K562 (cell line): ENCODE measurements at regions not wholly inside any gene's neighbourhood (a gene's known extent, or its start where the extent isn't known, plus 50 kb on each side); places are given as distances from the start of the nearest gene placed in this dataset.
A peak's percentile ranks its signal among the peaks of the same experiment; 100 is the strongest.

Source experiments
- BRF1 ChIP-seq: IDR thresholded peaks from 3 replicates; pipeline ENCODE4 v1.6.1; 2011; ENCODE audit warnings: borderline replicate concordance, mild to moderate bottlenecking; ENCODE audit not compliant: insufficient read length; ENCODE audit errors: extremely low read depth
- CBX8 ChIP-seq: fragments of 200-600 bp; sonication (generic); IDR thresholded peaks from 2 replicates; pipeline ENCODE4 v1.6.1; 2012; ENCODE audit warnings: borderline replicate concordance, mixed run types, low read depth, mild to moderate bottlenecking, moderate library complexity, mixed read lengths, low read length, control low read depth, inconsistent platforms; ENCODE audit not compliant: poor library complexity, severe bottlenecking; ENCODE audit errors: extremely low read depth
- CHD1 ChIP-seq: fragments of 200-600 bp; sonication (generic); IDR thresholded peaks from one replicate; pipeline ENCODE4 v1.6.1; 2012; ENCODE audit warnings: mild to moderate bottlenecking, moderate library complexity, low read length, inconsistent platforms
- ESRRB ChIP-seq: fragments of 250-450 bp; sonication (Bioruptor Pico); IDR thresholded peaks from 2 replicates; pipeline ENCODE4 v1.5.0; 2020; ENCODE audit warnings: mild to moderate bottlenecking, moderate library complexity, borderline replicate concordance
- ETV5 ChIP-seq: sonication (generic); formaldehyde crosslinking; IDR thresholded peaks from 2 replicates; pipeline ENCODE4 v1.4.0; 2020; ENCODE audit warnings: low read depth, mild to moderate bottlenecking, missing genetic modification reagents
- FOXK1 ChIP-seq: sonication (generic); formaldehyde crosslinking; IDR thresholded peaks from 2 replicates; pipeline ENCODE4 v1.8.0; 2022; ENCODE audit warnings: missing genetic modification reagents, mild to moderate bottlenecking, borderline replicate concordance
- HCFC1 ChIP-seq: IDR thresholded peaks from 2 replicates; pipeline ENCODE4 v1.6.1; 2012; ENCODE audit warnings: low read depth, low read length, improper control_type of control experiment
- ILF3 ChIP-seq: fragments of 450-650 bp; IDR thresholded peaks from 2 replicates; pipeline ENCODE4 v1.6.1; 2018; ENCODE audit warnings: antibody characterized with exemption, mild to moderate bottlenecking, moderate library complexity, borderline replicate concordance
- JUNB ChIP-seq: fragments of 450-650 bp; formaldehyde crosslinking; conservative IDR thresholded peaks from 2 replicates; pipeline ENCODE4 v1.4.0; 2020; ENCODE audit warnings: mild to moderate bottlenecking
- MXI1 ChIP-seq: IDR thresholded peaks from 2 replicates; pipeline ENCODE4 v1.6.1; 2011; ENCODE audit warnings: low read depth, mild to moderate bottlenecking, improper control_type of control experiment, low read length
- NRF1 ChIP-seq, 2 experiments: fragments of 450-650 bp; IDR thresholded peaks in 1 of 2; conservative IDR thresholded peaks in 1 of 2; 2 replicates each; pipeline ENCODE4 v1.6.1; 2014; ENCODE audit warnings: mild to moderate bottlenecking in 2 of 2
- PHB2 ChIP-seq: fragments of 450-650 bp; IDR thresholded peaks from 2 replicates; pipeline ENCODE4 v1.6.1; 2017; ENCODE audit warnings: low read depth
- RBM14 ChIP-seq: fragments of 200-400 bp; formaldehyde crosslinking; IDR thresholded peaks from 2 replicates; pipeline ENCODE4 v1.6.1; 2018; ENCODE audit warnings: low read depth, mild to moderate bottlenecking, low read length, moderate library complexity, borderline replicate concordance; ENCODE audit not compliant: insufficient read depth
- SAFB ChIP-seq: fragments of 200-400 bp; formaldehyde crosslinking; IDR thresholded peaks from 2 replicates; pipeline ENCODE4 v1.6.1; 2017; ENCODE audit warnings: low read depth, low read length, borderline replicate concordance
- SIN3A ChIP-seq, 2 experiments: fragments of 150-350 bp in 1 of 2; IDR thresholded peaks; 2 replicates each; pipeline ENCODE4 v1.6.1; 2011 to 2016; ENCODE audit warnings: borderline replicate concordance in 2 of 2, low read depth in 2 of 2, low read length in 2 of 2, mild to moderate bottlenecking in 2 of 2, moderate library complexity in 2 of 2; ENCODE audit not compliant: control insufficient read depth in 1 of 2
- SREBF2 ChIP-seq: sonication (generic); formaldehyde crosslinking; IDR thresholded peaks from 2 replicates; pipeline ENCODE4 v1.4.0; 2020; ENCODE audit warnings: mild to moderate bottlenecking, missing genetic modification reagents
- XRCC3 ChIP-seq: fragments of 450-650 bp; IDR thresholded peaks from 2 replicates; pipeline ENCODE4 v1.6.1; 2017; ENCODE audit warnings: mild to moderate bottlenecking, moderate library complexity
- YBX1 ChIP-seq: fragments of 450-650 bp; IDR thresholded peaks from 2 replicates; pipeline ENCODE4 v1.7.1; 2016; ENCODE audit warnings: mild to moderate bottlenecking
- ZNF165 ChIP-seq: fragments of 250-450 bp; sonication (Bioruptor Pico); IDR thresholded peaks from 2 replicates; pipeline ENCODE4 v1.4.0; 2020; ENCODE audit warnings: borderline replicate concordance
- ZNF445 ChIP-seq: fragments of 250-450 bp; sonication (Bioruptor Pico); IDR thresholded peaks from 2 replicates; pipeline ENCODE4 v1.4.0; 2020; ENCODE audit warnings: low read depth, mild to moderate bottlenecking, moderate library complexity
- TF ChIP-seq, protein P1 (sequence below): fragments of 250-450 bp; sonication (Bioruptor Pico); IDR thresholded peaks from 2 replicates; pipeline ENCODE4 v1.4.0; 2020; ENCODE audit warnings: mild to moderate bottlenecking
- TF ChIP-seq, protein P2 (sequence below): sonication (generic); formaldehyde crosslinking; IDR thresholded peaks from 2 replicates; pipeline ENCODE4 v1.8.1; 2023; ENCODE audit warnings: mild to moderate bottlenecking, missing genetic modification reagents
- TF ChIP-seq, protein P3 (sequence below): sonication (generic); formaldehyde crosslinking; IDR thresholded peaks from 2 replicates; pipeline ENCODE4 v1.8.1; 2022; ENCODE audit warnings: missing genetic modification reagents

DNA sequence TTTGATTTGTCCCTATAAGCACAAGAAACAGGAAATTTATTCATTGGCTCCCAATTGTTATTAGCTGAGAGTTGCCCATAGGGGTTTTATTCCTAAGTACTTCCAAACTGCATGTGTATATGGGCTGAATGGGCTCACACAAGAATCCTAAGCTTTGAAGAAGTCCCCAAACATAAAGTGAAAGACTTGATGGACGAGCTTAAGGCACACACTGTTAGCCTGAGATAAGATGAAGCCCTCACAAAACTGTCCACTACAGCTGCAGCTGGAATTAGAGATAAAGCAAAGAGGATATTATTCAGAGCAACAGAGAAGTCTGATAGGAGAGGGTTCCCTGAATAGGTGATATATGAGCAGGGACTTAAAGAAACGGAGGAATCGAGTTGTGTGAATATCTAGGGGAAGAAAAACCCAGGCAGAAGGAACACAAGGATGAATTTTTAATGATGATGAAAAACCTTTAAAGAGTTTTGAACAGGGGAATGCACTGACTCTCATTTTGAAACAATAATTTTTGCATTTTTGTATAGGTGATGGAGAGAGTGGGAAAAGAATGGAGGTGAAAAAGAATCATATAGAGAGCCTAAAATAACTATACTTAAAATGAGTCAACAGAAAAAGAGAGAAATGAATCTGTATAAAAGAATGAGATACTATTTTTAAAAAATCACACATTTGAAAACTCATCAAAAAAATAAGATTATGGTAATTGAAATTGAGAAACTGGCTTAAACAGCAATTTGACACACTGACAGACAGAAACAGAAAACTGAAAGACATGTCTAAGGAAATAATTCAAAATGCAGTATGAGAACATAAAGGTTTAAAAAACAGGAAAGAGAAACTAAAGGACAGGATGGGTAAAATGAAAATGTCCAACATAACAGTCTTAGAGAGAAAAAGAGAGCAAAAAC lies 133.6 kb upstream of the POGK start (continued):
- TF ChIP-seq XRCC3 (0 out of 2 replicates have a peak, but pooled peaks have one; percentile 63), CBX8 (no peak), FOXK1 (CRISPR knock-in tag) (no peak), ETV5 (CRISPR knock-in tag) (peak; percentile 53; the same call in 1 of the 2 replicates), YBX1 (no peak), ILF3 (peak; percentile 97), BRF1 (no peak), RBM14 (no peak), SIN3A (IDR thresholded peaks at IDR 0.05; ENCODE audit: borderline replicate concordance in 2 of 2, control insufficient read depth in 1 of 2, low read depth in 2 of 2, low read length in 2 of 2) (no peak), ESRRB (no peak), MXI1 (peak; percentile 82; the same call in 1 of the 2 replicates), ZNF445 (no peak), PHB2 (peak; percentile 99), ZNF165 (no peak), HCFC1 (no peak), NRF1 (conservative IDR thresholded peaks at IDR 0.05 in 1 of 2, IDR thresholded peaks at IDR 0.05 in 1 of 2) (peak; percentile 42 to 44; a peak in 2 of 4 replicates), SAFB (no peak), JUNB (no peak), SREBF2 (CRISPR knock-in tag) (no peak), CHD1 (no peak)
- TF ChIP-seq, protein P1, sequence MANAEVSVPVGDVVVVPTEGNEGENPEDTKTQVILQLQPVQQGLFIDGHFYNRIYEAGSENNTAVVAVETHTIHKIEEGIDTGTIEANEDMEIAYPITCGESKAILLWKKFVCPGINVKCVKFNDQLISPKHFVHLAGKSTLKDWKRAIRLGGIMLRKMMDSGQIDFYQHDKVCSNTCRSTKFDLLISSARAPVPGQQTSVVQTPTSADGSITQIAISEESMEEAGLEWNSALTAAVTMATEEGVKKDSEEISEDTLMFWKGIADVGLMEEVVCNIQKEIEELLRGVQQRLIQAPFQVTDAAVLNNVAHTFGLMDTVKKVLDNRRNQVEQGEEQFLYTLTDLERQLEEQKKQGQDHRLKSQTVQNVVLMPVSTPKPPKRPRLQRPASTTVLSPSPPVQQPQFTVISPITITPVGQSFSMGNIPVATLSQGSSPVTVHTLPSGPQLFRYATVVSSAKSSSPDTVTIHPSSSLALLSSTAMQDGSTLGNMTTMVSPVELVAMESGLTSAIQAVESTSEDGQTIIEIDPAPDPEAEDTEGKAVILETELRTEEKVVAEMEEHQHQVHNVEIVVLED (CRISPR knock-in tag): no peak; the same call in 1 of the 2 replicates
- TF ChIP-seq, protein P2, sequence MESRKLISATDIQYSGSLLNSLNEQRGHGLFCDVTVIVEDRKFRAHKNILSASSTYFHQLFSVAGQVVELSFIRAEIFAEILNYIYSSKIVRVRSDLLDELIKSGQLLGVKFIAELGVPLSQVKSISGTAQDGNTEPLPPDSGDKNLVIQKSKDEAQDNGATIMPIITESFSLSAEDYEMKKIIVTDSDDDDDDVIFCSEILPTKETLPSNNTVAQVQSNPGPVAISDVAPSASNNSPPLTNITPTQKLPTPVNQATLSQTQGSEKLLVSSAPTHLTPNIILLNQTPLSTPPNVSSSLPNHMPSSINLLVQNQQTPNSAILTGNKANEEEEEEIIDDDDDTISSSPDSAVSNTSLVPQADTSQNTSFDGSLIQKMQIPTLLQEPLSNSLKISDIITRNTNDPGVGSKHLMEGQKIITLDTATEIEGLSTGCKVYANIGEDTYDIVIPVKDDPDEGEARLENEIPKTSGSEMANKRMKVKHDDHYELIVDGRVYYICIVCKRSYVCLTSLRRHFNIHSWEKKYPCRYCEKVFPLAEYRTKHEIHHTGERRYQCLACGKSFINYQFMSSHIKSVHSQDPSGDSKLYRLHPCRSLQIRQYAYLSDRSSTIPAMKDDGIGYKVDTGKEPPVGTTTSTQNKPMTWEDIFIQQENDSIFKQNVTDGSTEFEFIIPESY (CRISPR knock-in tag): no peak
- TF ChIP-seq, protein P3, sequence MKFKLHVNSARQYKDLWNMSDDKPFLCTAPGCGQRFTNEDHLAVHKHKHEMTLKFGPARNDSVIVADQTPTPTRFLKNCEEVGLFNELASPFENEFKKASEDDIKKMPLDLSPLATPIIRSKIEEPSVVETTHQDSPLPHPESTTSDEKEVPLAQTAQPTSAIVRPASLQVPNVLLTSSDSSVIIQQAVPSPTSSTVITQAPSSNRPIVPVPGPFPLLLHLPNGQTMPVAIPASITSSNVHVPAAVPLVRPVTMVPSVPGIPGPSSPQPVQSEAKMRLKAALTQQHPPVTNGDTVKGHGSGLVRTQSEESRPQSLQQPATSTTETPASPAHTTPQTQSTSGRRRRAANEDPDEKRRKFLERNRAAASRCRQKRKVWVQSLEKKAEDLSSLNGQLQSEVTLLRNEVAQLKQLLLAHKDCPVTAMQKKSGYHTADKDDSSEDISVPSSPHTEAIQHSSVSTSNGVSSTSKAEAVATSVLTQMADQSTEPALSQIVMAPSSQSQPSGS: no peak
